ENCODE measurements at regions not wholly inside any gene's neighbourhood (a gene's known extent, or its start where the extent isn't known, plus 50 kb on each side); places are given as distances from the start of the nearest gene placed in this dataset.

GRCh38 chr3:88678747-88679146, 428.7 kb upstream of the EPHA3 start:
- H3K4me3 Mint-ChIP-seq (ENCODE audit: unreplicated experiment) = no peak overlapping the region
- BruUV-seq (replicated peaks) = no TSS peak
- intact Hi-C loops (cut with micrococcal nuclease; ENCODE audit: unreplicated experiment) = no loop called here
- TF ChIP-seq CTCF (IDR thresholded peaks at IDR 0.05; ENCODE audit: insufficient read depth in 1 of 2, low read depth in 1 of 2, low read length in 1 of 2, severe bottlenecking in 1 of 2, unreplicated experiment in 1 of 2) = no peak
- Histone ChIP-seq H3K9me3 (no peaks in the 10 kb centered on the region), H3K4me3 (ENCODE audit: low read depth, low read length) (no peak overlapping the region), H3K36me3 (ENCODE audit: control insufficient read depth, insufficient read depth, low read length) (no peaks in the 10 kb centered on the region), H3K27me3 (replicated peaks; ENCODE audit: control insufficient read depth, insufficient read depth, low read length) (no peaks in the 10 kb centered on the region), H3K4me1 (no peaks in the 10 kb centered on the region)
- H3K36me3 Mint-ChIP-seq (ENCODE audit: insufficient read depth, unreplicated experiment) = no peaks in the 10 kb centered on the region
- H3K27me3 Mint-ChIP-seq (ENCODE audit: insufficient read depth, unreplicated experiment) = no peaks in the 10 kb centered on the region
- H3K27ac Mint-ChIP-seq (ENCODE audit: unreplicated experiment) = no peak overlapping the region
- no peaks in the 10 kb centered on the region for H3K4me1 Mint-ChIP-seq (ENCODE audit: low read depth, unreplicated experiment)
- H3K9me3 Mint-ChIP-seq (ENCODE audit: unreplicated experiment) = no peaks in the 10 kb centered on the region
- DNase-seq = no peak
- CTCF ChIA-PET = no interaction called here
- POLR2A ChIA-PET = no interaction called here

- Histone ChIP-seq H3K4me1 (no peaks in the 10 kb centered on the region), H3K27me3 (replicated peaks; ENCODE audit: control insufficient read depth, insufficient read depth, low read length) (no peaks in the 10 kb centered on the region), H3K9me3 (no peaks in the 10 kb centered on the region), H3K36me3 (ENCODE audit: control insufficient read depth, insufficient read depth, low read length) (no peaks in the 10 kb centered on the region), H3K4me3 (ENCODE audit: low read depth, low read length) (no peak overlapping the region)
- intact Hi-C loops (cut with micrococcal nuclease; ENCODE audit: unreplicated experiment) = no loop called here
- Mint-ChIP-seq H3K36me3 (ENCODE audit: insufficient read depth, unreplicated experiment) (no peaks in the 10 kb centered on the region), H3K4me3 (ENCODE audit: unreplicated experiment) (no peak overlapping the region), H3K27ac (ENCODE audit: unreplicated experiment) (no peak overlapping the region), H3K9me3 (ENCODE audit: unreplicated experiment) (no peaks in the 10 kb centered on the region), H3K4me1 (ENCODE audit: low read depth, unreplicated experiment) (no peaks in the 10 kb centered on the region), H3K27me3 (ENCODE audit: insufficient read depth, unreplicated experiment) (peaks cover 2% of the 10 kb centered on the region)
- BruUV-seq (replicated peaks) = no TSS peak
- DNase-seq = no peak
- no peak for TF ChIP-seq CTCF (IDR thresholded peaks at IDR 0.05; ENCODE audit: insufficient read depth in 1 of 2, low read depth in 1 of 2, low read length in 1 of 2, severe bottlenecking in 1 of 2, unreplicated experiment in 1 of 2)
- CTCF ChIA-PET = no interaction called here
- POLR2A ChIA-PET = no interaction called here
These were observed 417.1 kb upstream of the EPHA3 start for GRCh38 chr3:88690287-88690686.

- BruUV-seq (replicated peaks) = no TSS peak
- intact Hi-C loops (cut with micrococcal nuclease; ENCODE audit: unreplicated experiment) = no loop called here
- H3K27me3 Mint-ChIP-seq (ENCODE audit: insufficient read depth, unreplicated experiment) = peaks cover 2% of the 10 kb centered on the region
These were observed 416.3 kb upstream of the EPHA3 start for GRCh38 chr3:88691081-88691480.

More at GRCh38 chr3:88691081-88691480, 416.3 kb upstream of the EPHA3 start:
- H3K9me3 ChIP-seq = no peaks in the 10 kb centered on the region
- Mint-ChIP-seq H3K27ac (ENCODE audit: unreplicated experiment) (no peak overlapping the region), H3K36me3 (ENCODE audit: insufficient read depth, unreplicated experiment) (no peaks in the 10 kb centered on the region), H3K4me3 (ENCODE audit: unreplicated experiment) (no peak overlapping the region), H3K9me3 (ENCODE audit: unreplicated experiment) (no peaks in the 10 kb centered on the region), H3K4me1 (ENCODE audit: low read depth, unreplicated experiment) (no peaks in the 10 kb centered on the region)
- no peak overlapping the region for H3K4me3 ChIP-seq (ENCODE audit: low read depth, low read length)
- TF ChIP-seq CTCF (IDR thresholded peaks at IDR 0.05; ENCODE audit: insufficient read depth in 1 of 2, low read depth in 1 of 2, low read length in 1 of 2, severe bottlenecking in 1 of 2, unreplicated experiment in 1 of 2) = no peak
- no peak for DNase-seq
- ChIA-PET POLR2A (no interaction called here), CTCF (no interaction called here)
- H3K36me3 ChIP-seq (ENCODE audit: control insufficient read depth, insufficient read depth, low read length) = no peaks in the 10 kb centered on the region
- no peaks in the 10 kb centered on the region for H3K27me3 ChIP-seq (replicated peaks; ENCODE audit: control insufficient read depth, insufficient read depth, low read length)
- H3K4me1 ChIP-seq = no peaks in the 10 kb centered on the region

All from Caco-2 (cell line).